Kidney glomerular epithelial cell (primary cell): ENCODE measurements at regions not wholly inside any gene's neighbourhood (a gene's known extent, or its start where the extent isn't known, plus 50 kb on each side); places are given as distances from the start of the nearest gene placed in this dataset.

Experiments used
- DNase-seq: peaks from one replicate; lab custom pipeline; 2025; lab: John Stamatoyannopoulos, UW

DNA sequence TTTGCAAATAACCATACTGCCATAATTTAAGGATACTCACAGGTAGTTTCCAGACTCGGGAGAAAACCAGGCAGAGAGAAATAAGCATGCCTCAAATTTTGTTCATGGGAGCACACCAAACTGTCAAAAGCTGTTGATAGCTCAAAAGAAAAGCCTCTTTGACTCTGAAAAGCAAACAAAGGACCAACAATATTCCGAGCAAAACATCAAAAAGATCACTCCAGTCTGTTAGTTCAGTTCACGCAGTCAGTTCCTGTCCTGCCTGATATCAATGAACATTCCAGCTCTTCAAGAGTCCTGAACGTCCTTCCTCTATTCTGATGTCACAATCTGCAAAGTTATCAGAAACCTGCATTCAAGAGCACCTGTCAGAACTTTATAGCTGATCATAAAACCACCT lies 78.7 kb downstream of the RRM2 start:
- DNase-seq: no peak

DNA sequence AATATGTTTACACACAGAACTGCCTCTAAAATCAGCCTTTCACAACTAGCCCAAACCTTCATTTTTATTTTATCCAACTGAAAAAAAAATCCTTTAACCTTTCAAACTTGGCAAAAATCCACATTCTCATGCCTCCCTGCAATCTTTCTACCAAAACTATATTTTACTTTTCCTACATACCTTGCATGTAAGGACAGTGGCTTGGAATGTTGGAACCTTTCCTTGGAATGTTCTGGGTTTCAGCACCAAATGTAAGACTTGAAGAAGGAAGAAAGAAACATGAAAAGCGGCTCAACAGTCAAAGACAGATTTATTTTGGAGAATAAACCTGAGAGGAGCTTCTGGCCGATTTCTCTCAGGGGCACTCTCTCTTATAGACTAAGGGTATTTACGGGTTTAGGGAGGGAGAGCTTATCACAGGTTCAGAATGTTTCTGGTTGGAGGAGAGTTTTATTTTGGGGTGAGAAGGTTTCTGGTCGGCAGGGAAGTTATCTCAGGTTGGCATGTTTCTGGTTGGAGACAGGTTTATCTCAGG lies 79.7 kb downstream of the RRM2 start:
- no peak for DNase-seq

DNA sequence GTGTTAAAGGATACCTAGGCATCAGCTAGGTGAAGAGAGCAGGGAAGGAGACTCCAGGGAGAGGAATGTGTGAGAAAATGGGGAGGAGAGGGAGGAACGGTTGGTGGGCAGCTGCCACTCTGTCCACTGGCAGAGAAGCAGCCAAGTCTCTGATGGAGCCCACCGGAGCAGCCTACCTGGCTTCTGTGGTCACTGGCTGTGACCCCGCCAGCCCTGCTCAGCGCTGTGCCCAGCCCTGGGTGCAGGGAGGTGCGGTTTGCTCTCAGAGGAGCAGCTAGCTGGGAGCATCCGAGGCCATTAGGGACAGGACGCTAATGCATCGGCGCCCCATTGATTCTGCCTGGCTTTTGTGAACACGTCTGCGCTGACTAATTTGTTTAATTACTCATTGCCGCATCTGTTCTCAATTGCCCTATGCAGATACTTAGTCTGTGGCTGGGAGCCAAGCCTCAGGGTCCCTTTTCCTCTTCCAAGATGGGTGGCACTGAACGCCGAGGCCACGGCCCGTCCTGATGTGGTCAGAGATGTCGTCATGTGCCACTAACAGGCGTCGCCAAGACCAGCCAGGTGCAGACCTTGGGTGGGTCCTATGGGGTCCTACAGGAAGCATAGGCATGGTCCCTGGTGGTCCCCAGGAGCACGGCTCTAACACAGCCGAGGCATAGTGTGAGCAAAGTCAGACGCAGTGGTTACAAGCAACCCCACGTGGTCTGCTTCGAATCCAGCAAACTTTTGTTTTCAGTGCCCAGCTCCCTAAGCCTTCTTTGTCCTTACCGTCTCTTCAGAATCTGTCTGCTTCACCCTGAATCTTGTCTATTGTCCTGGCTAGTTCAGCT lies 82.0 kb downstream of the RRM2 start:
- DNase-seq: no peak

DNA sequence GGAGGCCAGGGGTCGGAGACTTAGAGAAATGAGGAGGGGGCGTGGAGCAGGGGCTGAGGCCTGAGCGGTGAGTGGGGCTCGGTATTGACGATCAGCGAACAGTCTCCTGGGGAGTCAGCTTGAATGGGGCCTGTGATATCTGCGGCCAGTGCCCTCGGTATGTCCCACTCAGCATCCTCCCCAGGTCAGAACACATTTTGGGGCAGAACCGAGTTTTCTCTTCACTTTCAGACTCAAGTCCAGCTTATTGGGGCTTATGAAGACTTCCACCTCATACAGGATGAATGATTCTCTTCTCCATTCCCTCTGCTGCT lies 82.6 kb downstream of the RRM2 start:
- DNase-seq: no peak

DNA sequence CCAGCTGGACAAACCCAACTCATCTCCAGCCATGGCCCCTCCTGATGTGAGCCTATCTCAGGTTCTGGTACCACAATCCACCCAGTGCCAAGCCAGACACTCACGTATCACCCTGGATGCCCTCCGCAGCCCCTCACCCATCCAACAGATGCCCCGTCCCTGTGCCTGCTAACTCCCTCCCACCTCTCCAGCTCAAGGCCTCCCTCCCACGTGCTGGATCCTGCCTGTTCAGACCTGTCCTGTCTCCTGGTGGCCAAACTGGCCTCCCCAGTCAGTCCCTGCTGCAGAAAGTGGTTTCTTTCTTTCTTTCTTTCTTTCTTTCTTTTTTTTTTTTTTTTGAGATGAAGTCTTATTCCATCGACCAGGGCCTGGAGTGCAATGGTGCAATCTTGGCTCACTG lies 86.2 kb downstream of the RRM2 start:
- DNase-seq: no peak

DNA sequence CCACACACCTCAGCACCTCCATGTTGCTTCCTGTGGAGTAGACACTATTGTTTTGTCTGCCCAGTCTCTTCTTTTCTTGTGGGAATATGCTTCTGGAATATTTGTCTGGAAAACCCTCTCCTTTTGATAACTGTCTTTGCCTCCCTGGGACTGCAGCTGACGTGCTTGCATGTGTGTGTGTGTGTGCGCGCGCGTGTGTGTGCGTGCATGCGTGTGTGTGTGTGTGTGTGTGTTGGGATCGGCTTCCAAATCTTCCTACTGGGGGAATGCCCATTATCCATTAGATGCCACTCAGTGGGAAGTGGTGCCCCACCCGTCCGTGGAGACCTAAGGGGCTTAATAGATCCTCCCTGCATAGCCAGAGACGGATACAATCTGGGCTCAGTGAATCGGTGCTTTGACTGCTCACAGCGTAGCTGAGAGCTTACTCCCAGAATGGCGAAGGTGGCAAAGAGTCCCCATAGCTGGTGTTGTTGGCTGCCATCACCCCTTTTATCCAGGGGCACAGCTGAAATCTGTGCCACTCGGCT lies 86.9 kb downstream of the RRM2 start:
- no peak for DNase-seq

DNA sequence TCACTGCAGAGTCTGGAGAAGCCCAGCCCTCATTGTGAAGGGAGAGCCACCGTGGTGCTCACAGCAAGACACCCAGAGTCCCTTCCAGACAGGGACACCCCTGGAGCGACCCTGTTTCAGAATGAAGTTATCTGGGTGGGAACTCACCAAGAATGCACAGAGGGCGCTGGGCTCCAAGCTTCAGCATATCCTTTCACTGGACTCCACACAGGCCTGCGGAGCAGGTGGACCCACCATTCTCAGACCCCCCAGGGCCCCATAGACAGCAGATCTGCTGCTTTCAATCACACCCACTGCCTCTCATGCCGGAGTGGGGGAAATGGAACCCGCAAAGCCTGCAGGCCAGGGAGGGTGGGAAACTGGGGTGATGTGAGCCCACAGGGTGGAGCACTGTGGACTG lies 87.8 kb downstream of the RRM2 start:
- DNase-seq: no peak

DNA sequence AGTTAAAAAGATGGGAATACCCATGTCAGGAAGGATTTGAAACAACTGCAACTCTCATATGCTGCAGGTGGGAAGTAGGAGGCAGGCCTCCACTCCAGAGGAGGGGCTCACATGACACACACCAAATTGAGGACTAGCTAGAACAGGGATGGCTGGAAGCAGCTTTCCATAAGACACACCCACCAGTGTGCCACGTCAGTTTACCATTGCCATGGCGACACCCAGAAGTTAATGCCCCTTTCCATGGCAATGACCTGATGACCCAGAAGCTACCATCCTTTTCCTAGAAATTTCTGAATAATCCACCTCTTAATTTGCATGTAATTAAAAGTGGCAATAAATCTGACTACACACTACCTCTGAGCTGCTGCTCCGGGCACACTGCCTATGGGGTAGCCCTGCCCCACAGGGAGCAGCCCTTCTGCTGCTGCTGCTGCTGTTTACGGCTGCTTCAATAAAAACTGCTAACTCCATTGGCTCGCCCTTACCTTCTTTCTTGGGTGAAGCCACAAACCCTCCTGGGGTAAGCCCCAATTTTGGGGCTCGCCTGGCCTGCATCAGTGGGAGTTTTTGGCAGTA lies 89.4 kb downstream of the RRM2 start:
- DNase-seq: no peak

DNA sequence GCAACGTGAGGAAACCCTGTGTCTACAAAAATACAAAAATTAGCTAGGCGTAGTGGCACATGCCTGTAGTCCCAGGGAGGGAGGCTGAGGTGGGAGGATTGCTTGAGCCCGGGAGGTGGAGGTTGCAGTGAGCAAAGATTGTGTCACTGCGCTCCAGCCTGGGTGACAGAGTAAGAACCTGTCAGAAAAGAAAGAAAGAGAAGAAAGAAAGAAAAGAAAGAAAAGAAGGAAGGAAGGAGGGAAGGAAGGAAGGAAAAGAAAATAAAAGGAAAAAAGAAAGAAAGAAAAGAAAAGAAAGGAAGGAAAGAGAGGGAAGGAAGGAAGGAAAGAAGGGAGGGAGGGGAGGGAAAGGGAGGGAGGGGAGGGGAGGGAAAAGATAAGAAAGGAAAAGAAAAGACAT lies 89.9 kb upstream of the HPCAL1 start:
- no peak for DNase-seq

DNA sequence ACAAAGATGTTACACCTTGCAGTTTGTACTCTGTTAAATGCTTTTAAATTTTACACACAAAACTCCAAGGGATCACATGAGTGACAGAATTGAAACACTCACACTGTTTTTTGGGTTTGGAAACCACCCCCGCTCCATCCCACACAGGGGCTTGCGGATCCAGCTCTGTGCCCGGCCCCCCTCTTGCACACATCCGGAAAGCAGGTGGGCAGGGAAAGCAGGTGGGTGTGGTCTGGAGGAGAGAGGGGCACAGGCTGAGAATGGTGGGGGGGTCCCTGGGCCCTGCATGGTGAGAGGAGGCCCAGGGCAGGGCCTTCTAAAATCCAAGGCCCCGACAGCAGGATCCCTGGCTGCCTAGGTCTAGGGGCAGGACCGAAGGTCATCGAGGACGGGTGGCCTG lies 88.5 kb upstream of the HPCAL1 start:
- no peak for DNase-seq

DNA sequence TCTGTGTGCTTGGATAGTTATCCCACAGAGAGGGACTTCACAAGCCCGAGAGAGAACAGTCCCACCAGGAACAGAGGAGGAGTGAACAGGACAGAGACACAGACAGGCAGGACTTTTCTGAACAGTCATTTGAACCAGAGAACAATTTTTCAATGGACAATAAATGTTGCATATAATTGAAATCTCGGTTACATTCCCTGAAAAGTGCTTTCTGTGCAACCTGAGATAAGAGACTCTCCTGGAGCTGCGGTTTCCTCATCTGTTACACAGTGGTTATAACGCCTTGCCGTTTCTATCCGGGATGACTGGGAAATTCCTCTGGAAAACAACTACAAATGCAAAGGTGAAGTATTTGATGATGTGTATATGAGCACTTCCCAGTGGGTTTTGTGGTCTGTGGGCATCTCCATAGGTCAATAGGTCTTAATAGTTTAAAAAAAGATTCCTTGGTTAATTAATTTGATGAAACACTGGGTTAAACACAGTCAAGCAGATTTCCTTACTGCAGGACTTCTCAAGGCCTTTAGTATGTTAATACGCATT lies 87.2 kb upstream of the HPCAL1 start:
- no peak for DNase-seq

DNA sequence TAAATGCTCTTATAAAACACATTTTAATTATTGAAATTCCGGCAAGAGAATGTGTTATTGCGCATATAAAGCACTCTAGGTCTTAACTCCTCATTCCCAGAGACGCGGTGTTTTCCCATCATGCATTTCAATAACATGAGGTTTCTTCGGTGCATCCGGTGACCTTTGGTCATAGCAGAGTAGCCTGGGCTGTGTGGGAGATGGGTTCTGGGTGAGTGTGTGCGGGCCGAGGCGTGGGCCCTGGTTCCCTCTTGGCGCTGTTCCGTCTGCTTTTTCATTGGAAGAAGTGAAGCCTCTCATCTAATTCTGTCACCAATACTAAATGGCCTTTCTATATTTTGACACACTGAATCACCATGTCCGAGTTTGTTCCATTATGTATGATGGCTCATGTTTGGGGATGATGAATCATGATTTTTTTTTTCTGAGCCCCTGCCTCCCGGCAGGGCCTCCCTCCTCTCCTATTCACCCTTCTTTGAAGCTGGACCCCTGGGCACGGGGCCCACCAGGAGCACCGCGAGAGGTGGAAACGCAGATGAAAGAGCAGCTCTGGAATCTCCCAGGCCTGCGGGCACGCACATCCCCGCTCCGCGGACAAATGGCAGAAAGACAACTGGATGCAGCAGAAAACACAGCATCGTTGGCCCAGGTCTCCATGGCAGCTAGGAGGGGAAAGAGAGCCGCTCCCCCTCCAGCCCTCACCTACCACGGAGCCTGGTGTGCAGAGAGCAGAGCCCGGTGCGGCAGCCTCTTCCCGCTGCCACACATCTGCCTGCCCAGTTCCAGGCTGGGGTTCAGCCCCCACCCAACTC lies 85.8 kb upstream of the HPCAL1 start:
- no peak for DNase-seq

DNA sequence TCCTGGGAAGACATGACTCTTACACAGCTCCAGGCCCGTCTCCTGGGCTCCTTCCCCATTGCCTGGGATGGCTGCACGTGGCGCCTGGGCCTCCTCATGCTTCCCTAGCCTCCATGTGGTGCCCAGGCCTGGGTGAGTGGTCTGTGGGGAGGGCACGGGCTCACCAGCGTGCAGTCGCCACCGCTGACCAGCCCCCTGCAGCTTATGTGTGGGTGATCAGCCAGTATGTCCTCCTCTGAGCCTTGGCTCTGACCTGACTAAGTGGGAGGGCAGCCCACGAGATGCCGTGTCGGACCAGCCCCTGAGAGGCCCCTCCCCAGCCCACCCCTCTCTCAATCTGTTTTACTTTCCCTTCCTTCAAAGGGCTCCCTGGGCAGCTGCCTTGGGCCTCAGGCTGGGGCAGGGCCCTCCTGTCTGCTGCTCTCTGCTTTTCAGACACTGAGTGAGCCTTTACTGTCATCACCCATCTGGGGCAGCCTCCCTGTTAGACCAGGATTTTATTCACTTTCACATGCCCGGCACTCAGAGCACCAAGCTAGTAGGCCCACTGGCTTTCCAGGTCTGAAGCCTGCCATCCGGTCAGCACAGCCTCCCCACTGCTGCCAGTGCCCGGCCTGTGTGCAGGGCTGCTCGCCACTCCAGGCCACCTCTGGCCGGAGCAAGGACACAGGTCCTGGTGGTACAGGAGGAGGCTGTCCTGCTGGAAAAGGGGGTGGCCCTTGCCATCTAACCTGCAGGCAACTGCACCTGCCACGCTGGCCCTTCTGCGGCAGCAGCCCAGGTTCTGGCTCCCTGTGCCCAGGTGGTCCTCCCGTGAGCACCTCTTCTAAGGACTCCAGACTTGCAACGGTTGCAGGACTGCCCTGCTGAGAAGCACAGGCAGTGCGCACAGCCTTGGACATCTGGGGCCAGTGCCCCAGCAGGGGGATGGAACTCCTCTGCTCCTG lies 84.9 kb upstream of the HPCAL1 start:
- no peak for DNase-seq

DNA sequence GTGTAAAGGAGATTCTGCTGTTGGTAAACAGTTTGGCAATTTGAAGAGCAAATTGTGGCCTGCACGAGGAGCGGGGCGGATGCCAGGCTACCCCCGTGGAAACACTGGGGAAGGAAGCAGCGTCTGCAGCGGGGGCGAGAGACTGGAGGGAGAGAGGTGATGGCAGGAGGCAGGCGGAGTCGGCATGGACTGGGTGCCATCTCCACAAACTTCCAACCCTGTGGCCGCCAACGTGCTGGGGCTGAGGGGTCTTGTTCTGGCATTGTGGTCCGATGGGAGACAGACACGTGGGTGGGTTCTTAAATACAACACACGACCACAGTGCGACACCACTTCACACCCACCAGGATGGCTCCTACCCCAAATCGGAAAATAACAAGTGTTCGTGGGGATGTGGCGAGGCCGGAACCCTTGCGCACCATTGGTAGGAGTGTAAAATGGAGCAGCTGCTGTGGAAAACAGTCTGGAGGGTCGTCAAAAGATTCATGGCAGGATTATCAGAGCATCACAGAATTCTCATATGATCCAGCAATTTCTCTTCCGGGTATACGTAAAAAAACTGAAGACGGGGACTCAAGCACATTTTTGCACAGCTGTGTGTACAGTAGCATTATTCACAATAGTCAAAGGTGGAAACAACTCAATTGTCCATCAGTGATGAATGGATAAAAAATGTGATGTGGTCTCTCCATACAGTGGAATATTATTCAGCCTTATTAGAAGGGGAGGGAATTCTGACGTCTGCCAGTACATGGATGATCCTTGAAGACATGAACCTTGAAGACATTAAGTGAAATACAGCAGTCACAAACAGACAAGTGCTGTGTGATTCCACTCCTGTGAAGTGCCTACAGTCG lies 82.4 kb upstream of the HPCAL1 start:
- no peak for DNase-seq

DNA sequence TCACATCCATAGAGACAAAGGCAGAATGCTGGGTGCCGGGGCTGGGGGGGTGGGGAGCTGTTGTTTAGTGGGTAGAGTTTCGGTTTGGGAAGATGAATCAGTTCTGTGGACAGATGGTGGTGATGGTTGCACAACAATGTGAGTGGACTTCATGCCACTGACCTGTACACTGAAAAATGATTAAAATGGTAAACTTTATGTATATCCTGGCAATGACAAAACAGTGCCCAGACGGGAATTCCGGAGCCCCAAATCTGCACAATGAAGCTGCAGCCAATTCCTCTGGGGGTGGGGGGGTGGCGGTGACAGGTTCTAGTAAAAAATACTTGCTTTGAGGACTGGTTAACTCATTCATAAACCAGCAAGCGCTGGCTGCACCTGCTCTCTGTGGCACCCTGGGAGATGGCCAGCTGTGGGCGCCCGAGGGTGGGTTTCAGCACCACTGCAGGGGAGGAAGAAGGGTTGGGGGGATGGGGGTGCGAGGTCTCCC lies 81.8 kb upstream of the HPCAL1 start:
- no peak for DNase-seq

DNA sequence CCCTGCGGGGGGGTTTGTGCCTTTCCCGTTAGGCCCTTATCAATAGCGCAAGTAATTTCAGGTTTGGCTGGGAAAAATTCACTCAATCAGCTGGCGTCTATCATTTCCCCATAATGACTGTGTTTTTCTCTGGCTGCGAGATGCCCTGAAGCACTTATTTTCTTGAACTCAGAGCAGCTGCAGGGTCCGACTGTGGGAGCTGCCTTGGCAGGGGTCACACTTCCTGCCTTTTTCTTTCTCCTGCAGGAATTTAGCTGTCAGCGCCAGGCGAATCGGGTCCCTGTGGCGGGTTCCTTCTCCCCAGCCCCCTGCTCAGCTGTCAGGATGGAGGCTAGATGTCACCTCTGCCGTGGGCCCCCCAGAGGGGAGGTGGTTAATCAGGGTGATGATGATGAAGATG lies 81.3 kb upstream of the HPCAL1 start:
- DNase-seq: no peak

DNA sequence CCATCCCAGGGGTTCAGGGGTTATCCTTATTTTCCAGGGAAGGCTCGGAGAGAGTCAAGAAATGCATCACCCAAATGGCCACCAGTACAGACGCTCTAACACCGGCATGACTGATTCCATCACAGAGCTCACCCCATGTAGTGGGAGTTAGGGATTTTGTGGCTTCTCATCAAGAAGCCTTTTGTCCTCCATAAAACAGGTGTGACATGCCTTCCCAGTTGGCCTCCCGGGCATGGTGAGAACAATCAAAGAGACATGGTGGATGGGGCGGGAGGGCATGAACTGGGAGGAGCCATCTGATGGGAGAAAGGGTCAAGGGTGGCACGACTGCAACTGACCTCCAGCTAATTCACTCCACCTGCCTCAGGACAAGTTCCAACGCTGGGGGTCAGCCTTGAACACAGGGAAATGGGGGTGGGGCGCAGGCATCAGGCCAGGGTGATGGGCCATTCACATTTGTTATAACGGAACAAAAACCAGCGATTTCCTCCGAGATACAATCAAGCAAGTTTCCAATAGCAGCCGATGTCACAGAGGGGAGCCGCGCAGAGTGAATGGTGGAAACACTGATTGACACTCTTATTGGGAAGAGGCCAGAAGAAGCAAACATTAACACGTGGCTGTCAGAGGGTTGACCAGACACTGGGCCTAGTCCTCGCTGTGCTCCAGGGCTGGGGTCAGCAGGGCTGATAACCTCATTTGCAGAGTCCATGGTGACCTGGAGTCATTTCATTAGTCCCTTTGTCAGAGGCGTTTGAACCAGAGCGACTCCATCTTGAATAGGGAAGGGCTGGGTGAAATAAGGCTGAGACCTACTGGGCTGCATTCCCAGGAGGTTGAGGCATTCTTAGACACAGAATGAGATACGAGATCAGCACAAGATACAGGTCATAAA lies 80.5 kb upstream of the HPCAL1 start:
- DNase-seq: no peak

DNA sequence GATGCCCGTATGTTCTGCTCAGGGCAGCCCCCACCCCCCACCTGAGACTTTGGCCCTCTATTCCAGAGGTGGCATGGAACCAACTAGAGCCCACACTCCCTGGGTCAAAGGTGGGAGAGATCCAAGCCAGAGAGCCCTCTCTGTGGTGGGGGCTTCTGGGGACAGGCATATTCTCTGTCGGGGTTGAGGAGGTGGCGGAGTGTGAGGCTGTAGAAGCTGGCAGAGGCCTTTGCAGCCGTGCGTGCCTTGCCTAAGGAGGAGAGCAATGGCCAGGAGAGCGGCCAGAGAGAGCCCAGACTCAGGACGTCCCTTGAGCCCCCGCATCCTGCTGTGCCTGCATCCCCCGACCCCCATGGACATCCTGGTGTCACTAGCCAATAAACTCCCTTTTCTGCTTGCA lies 79.2 kb upstream of the HPCAL1 start:
- no peak for DNase-seq
